PC-9 (cell line): ENCODE measurements at regions not wholly inside any gene's neighbourhood (a gene's known extent, or its start where the extent isn't known, plus 50 kb on each side); places are given as distances from the start of the nearest gene placed in this dataset.

Experiments
- EZH2 ChIP-seq: fragments of 200-600 bp; sonication (generic); IDR thresholded peaks from 2 replicates; pipeline ENCODE4 v1.8.0; 2017; ENCODE audit warnings: antibody characterized with exemption, low read depth
- TF ChIP-seq, protein P1 (sequence below): fragments of 200-600 bp; sonication (generic); conservative IDR thresholded peaks from 2 replicates; pipeline ENCODE4 v1.6.1; 2017; ENCODE audit warnings: mixed run types, antibody characterized with exemption, mild to moderate bottlenecking, moderate library complexity

DNA sequence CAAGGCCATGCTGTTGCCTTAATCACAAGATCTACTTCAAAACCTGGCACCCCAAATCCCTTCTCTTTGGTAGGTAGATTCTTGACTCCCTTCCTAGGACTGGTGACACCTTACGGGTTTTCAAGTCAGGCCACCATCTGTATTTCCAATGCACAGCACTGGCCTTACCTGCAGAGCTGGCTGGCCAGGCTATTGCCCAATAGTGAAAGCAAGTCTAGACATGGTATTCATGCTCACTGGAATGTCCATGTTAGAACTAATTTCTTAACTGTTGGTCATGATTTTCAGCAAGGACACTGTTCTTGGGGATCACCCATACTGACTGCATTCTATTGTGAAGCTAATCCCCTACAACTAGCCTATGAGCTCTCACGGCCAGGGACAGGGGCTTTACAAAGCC is 313.1 kb upstream of the RNF32 start:
- TF ChIP-seq, protein P1, sequence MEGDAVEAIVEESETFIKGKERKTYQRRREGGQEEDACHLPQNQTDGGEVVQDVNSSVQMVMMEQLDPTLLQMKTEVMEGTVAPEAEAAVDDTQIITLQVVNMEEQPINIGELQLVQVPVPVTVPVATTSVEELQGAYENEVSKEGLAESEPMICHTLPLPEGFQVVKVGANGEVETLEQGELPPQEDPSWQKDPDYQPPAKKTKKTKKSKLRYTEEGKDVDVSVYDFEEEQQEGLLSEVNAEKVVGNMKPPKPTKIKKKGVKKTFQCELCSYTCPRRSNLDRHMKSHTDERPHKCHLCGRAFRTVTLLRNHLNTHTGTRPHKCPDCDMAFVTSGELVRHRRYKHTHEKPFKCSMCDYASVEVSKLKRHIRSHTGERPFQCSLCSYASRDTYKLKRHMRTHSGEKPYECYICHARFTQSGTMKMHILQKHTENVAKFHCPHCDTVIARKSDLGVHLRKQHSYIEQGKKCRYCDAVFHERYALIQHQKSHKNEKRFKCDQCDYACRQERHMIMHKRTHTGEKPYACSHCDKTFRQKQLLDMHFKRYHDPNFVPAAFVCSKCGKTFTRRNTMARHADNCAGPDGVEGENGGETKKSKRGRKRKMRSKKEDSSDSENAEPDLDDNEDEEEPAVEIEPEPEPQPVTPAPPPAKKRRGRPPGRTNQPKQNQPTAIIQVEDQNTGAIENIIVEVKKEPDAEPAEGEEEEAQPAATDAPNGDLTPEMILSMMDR = no peak
- no peak for TF ChIP-seq EZH2
